Mesenchymal stem cell (in vitro differentiated cells and primary cell): ENCODE measurements at regions not wholly inside any gene's neighbourhood (a gene's known extent, or its start where the extent isn't known, plus 50 kb on each side); places are given as distances from the start of the nearest gene placed in this dataset.

Source experiments
- DNase-seq: peaks from one replicate; pipeline ENCODE4 v3.0.0-alpha.2; 2013
- H2AFZ ChIP-seq: one replicate; pipeline ENCODE4 v1.6.1; 2013; ENCODE audit warnings: low read depth, mild to moderate bottlenecking, control low read depth, inconsistent platforms, low read length, moderate library complexity
- H2AK5ac ChIP-seq: 2 replicates; pipeline ENCODE4 v1.6.1; 2013; ENCODE audit warnings: low read length, moderate library complexity, mild to moderate bottlenecking, inconsistent platforms; ENCODE audit not compliant: severe bottlenecking
- H2BK120ac ChIP-seq: one replicate; pipeline ENCODE4 v1.6.1; 2013; ENCODE audit warnings: low read depth, mild to moderate bottlenecking, inconsistent platforms, low read length, moderate library complexity
- H2BK12ac ChIP-seq, 2 experiments: one replicate each; pipeline ENCODE4 v1.6.1; 2013; ENCODE audit warnings: inconsistent platforms in 2 of 2, low read length in 2 of 2, mild to moderate bottlenecking in 2 of 2, moderate library complexity in 2 of 2, control low read depth in 1 of 2
- H2BK15ac ChIP-seq: one replicate; pipeline ENCODE4 v1.6.1; 2013; ENCODE audit warnings: mild to moderate bottlenecking, low read depth, inconsistent platforms; ENCODE audit not compliant: poor library complexity, severe bottlenecking
- H2BK5ac ChIP-seq: 2 replicates; pipeline ENCODE4 v1.6.1; 2013; ENCODE audit warnings: low read depth, mild to moderate bottlenecking, low read length, control low read depth, inconsistent platforms; ENCODE audit not compliant: poor library complexity, severe bottlenecking
- H3K14ac ChIP-seq, 2 experiments: one replicate each; pipeline ENCODE4 v1.6.1; 2013; ENCODE audit warnings: inconsistent platforms in 2 of 2, low read length in 2 of 2, control low read depth in 1 of 2, mild to moderate bottlenecking in 1 of 2, moderate library complexity in 1 of 2
- H3K18ac ChIP-seq, 2 experiments: one replicate each; pipeline ENCODE4 v1.6.1; 2013; ENCODE audit warnings: inconsistent platforms in 2 of 2, low read length in 2 of 2, control low read depth in 1 of 2, low read depth in 1 of 2, mild to moderate bottlenecking in 1 of 2
- H3K23ac ChIP-seq, 2 experiments: one replicate each; pipeline ENCODE4 v1.6.1; 2013; ENCODE audit warnings: inconsistent platforms in 2 of 2, low read length in 2 of 2, mild to moderate bottlenecking in 2 of 2, moderate library complexity in 2 of 2, control low read depth in 1 of 2
- H3K27ac ChIP-seq: 2 replicates; pipeline ENCODE4 v1.5.1; 2013; ENCODE audit warnings: mild to moderate bottlenecking, moderate library complexity, low read length, control low read depth, inconsistent platforms; ENCODE audit not compliant: poor library complexity, severe bottlenecking
- H3K27me3 ChIP-seq, 2 experiments: 2 replicates each; pipeline versions ENCODE4 v1.6.1 to v1.7.0; 2013; ENCODE audit warnings: low read length in 2 of 2, mild to moderate bottlenecking in 2 of 2, moderate library complexity in 2 of 2, control low read depth in 1 of 2, inconsistent platforms in 1 of 2; ENCODE audit not compliant: control insufficient read depth in 1 of 2, insufficient read depth in 1 of 2
- H3K36me3 ChIP-seq, 2 experiments: 2 replicates each; pipeline versions ENCODE4 v1.6.1 to v1.7.0; 2013; ENCODE audit warnings: low read length in 2 of 2, control low read depth in 1 of 2, inconsistent platforms in 1 of 2, low read depth in 1 of 2, mild to moderate bottlenecking in 1 of 2; ENCODE audit not compliant: insufficient read depth in 2 of 2, control insufficient read depth in 1 of 2
- H3K4ac ChIP-seq, 2 experiments: one replicate each; pipeline ENCODE4 v1.6.1; 2013; ENCODE audit warnings: inconsistent platforms in 2 of 2, low read length in 2 of 2, mild to moderate bottlenecking in 2 of 2, moderate library complexity in 2 of 2, control low read depth in 1 of 2, low read depth in 1 of 2
- H3K4me1 ChIP-seq: 2 replicates; pipeline ENCODE4 v1.6.1; 2013; ENCODE audit warnings: low read depth, low read length, control low read depth; ENCODE audit not compliant: control insufficient read depth, insufficient read depth
- H3K4me2 ChIP-seq: 2 replicates; pipeline ENCODE4 v1.6.1; 2013; ENCODE audit warnings: low read length, mild to moderate bottlenecking, inconsistent platforms; ENCODE audit not compliant: poor library complexity, severe bottlenecking
- H3K4me3 ChIP-seq, 2 experiments: 2 replicates each; pipeline versions ENCODE4 v1.5.1 to v1.7.0; 2013; ENCODE audit warnings: low read length in 2 of 2, mild to moderate bottlenecking in 2 of 2, control low read depth in 1 of 2, low read depth in 1 of 2; ENCODE audit not compliant: insufficient read depth in 1 of 2
- H3K79me1 ChIP-seq: replicated peaks from 2 replicates; pipeline ENCODE4 v1.6.1; 2013; ENCODE audit warnings: mild to moderate bottlenecking, control low read depth, low read length, inconsistent platforms; ENCODE audit not compliant: poor library complexity, severe bottlenecking
- H3K9ac ChIP-seq: 2 replicates; pipeline ENCODE4 v1.7.0; 2013; ENCODE audit warnings: mild to moderate bottlenecking, low read length, moderate library complexity
- H3K9me3 ChIP-seq: 2 replicates; pipeline ENCODE4 v1.7.0; 2013; ENCODE audit warnings: mild to moderate bottlenecking, low read length; ENCODE audit not compliant: control insufficient read depth
- H4K8ac ChIP-seq: one replicate; pipeline ENCODE4 v1.6.1; 2013; ENCODE audit warnings: inconsistent platforms, mild to moderate bottlenecking, low read length, moderate library complexity
- H4K91ac ChIP-seq: one replicate; pipeline ENCODE4 v1.6.1; 2013; ENCODE audit warnings: mild to moderate bottlenecking, low read length, inconsistent platforms
- WGBS: methylation state at CpG from one replicate; pipeline ENCODE4 v1.1.7; 2013; ENCODE audit warnings: mixed read lengths; 5-methylcytosine and 5-hydroxymethylcytosine counted together

DNA sequence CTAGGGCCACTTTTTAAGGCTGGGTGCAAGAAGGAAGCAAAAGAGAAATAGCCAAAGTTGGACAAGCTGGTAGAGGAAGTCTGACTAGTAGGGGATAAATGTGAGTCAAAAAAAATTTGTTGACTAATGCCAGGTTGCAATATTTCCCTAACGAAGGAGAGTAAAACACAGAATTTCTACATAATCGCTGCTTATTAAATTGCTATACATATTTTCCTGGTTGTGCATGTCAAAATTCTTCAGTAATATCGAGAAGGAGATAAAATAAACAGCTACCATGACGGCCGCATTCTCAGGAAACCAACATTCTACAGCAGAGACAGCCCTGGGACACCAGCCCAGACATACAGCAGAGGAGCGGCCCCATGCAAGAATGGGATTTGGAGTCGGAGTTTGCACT is 148.3 kb downstream of the ESM1 start:
- no peak overlapping the region for H3K14ac ChIP-seq
- H2BK15ac ChIP-seq = no peak overlapping the region
- H2BK5ac ChIP-seq = no peak overlapping the region
- H3K27ac ChIP-seq = no peak overlapping the region
- no peak overlapping the region for H3K4me3 ChIP-seq
- no peak overlapping the region for H4K8ac ChIP-seq
- no peak overlapping the region for H2AK5ac ChIP-seq
- H3K23ac ChIP-seq = no peak overlapping the region
- H3K27me3 ChIP-seq = no peaks in the 10 kb centered on the region
- 87% methylated on average over 5 of the region's 7 CpGs for WGBS
- peak overlapping the region; percentile 18 to 49 for H2BK12ac ChIP-seq
- H3K79me1 ChIP-seq = no peaks in the 10 kb centered on the region
- no peak overlapping the region for H4K91ac ChIP-seq
- no peak for DNase-seq
- H3K9ac ChIP-seq = no peak overlapping the region
- H3K4me1 ChIP-seq = no peaks in the 10 kb centered on the region
- H3K36me3 ChIP-seq = no peaks in the 10 kb centered on the region
- no peaks in the 10 kb centered on the region for H3K9me3 ChIP-seq
- no peak overlapping the region for H3K4ac ChIP-seq
- H3K4me2 ChIP-seq = no peak overlapping the region
- no peak overlapping the region for H2BK120ac ChIP-seq
- no peak overlapping the region for H2AFZ ChIP-seq
- no peak overlapping the region for H3K18ac ChIP-seq

DNA sequence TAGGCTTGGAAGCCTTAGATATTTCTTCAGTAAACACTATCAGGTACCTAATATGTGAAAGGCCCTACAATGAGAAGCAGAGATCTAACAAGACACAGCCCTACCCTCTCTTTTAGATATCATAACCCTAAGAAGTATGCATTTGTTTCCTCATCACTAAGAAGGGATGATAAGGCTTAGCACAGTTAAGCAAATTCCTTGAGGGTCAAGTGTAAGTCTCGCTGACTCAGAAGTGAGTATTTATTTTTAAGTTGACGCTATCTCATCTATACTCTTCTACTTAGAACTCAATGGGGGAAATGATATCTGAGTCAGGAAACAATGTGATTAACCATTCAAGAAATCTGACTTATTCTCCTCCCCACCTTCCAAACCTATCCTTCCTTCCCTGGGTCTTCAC is 149.7 kb downstream of the ESM1 start:
- peak overlapping the region; percentile 70 for H4K91ac ChIP-seq
- WGBS = no CpG with 5 or more reads among the region's 2 CpGs

DNA sequence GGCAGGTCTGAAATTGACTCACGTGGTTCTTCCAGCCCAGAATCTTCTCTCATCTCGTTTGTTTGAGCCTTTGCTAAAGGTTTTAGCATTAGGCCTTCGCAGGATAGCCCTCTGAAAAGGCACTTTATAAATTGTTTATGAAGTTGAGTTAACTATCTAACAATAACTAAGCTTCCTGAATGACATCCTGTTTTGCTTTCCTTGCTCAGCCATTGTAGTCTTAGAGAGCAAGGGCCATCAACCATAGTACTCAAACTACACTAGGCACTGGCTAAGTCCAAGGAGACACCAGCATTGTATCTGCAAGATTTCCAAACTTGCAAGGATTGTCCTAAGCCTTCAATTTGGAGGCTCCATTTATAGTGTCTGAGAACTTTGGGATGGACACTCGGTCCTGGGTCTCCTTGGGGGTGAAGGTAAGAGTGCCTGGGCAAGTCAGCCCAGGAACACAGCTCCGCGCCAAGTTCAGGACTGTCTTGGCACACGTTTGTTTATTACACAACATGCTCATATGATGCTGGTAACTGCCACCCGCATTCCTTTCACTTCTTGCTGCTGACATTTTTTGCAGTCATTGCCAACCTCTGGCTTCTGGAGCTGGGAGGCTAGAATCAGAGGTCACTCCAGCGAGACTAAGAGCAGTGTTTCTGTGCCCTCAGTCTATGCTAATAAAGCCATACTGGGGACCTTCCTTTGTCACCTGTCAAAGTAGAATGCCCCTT is 151.1 kb downstream of the ESM1 start:
- H3K18ac ChIP-seq = peak overlapping the region in 1 of 2 experiments; percentile 89
- peak overlapping the region; percentile 63 to 89 for H3K4ac ChIP-seq
- peak overlapping the region; percentile 57 for H2BK120ac ChIP-seq
- H4K91ac ChIP-seq = peak overlapping the region; percentile 65
- 71% methylated on average over 8 of the region's 9 CpGs for WGBS
- H3K14ac ChIP-seq = peak overlapping the region in 1 of 2 experiments; percentile 1
- no peak overlapping the region for H3K23ac ChIP-seq
- H3K4me1 ChIP-seq = no peaks in the 10 kb centered on the region
- H2BK15ac ChIP-seq = peak overlapping the region; percentile 81
- H3K36me3 ChIP-seq = no peaks in the 10 kb centered on the region
- H3K9ac ChIP-seq = no peak overlapping the region
- no peak overlapping the region for H2BK5ac ChIP-seq
- H3K27me3 ChIP-seq = no peaks in the 10 kb centered on the region
- H2BK12ac ChIP-seq = peak overlapping the region; percentile 54 to 59
- no peak overlapping the region for H3K27ac ChIP-seq
- H3K4me2 ChIP-seq = no peak overlapping the region
- H3K9me3 ChIP-seq = no peaks in the 10 kb centered on the region
- peak overlapping the region; percentile 94 for H4K8ac ChIP-seq
- no peak overlapping the region for H3K4me3 ChIP-seq
- no peak overlapping the region for H2AK5ac ChIP-seq
- H2AFZ ChIP-seq = no peak overlapping the region
- no peak for DNase-seq
- no peaks in the 10 kb centered on the region for H3K79me1 ChIP-seq

More for the DNA sequence above, 149.7 kb downstream of the ESM1 start:
- no peak overlapping the region for H2BK5ac ChIP-seq
- H2BK12ac ChIP-seq = peak overlapping the region; percentile 73 to 98
- H3K79me1 ChIP-seq = no peaks in the 10 kb centered on the region
- no peak overlapping the region for H2AK5ac ChIP-seq
- no peaks in the 10 kb centered on the region for H3K4me1 ChIP-seq
- H3K36me3 ChIP-seq = no peaks in the 10 kb centered on the region
- no peak overlapping the region for H2AFZ ChIP-seq
- peak overlapping the region; percentile 66 for H4K8ac ChIP-seq
- no peak overlapping the region for H3K14ac ChIP-seq
- H3K4ac ChIP-seq = peak overlapping the region; percentile 13 to 32
- H3K4me2 ChIP-seq = no peak overlapping the region
- no peaks in the 10 kb centered on the region for H3K27me3 ChIP-seq
- H2BK120ac ChIP-seq = peak overlapping the region; percentile 77
- H2BK15ac ChIP-seq = peak overlapping the region; percentile 13
- peak; percentile 76 for DNase-seq
- no peak overlapping the region for H3K27ac ChIP-seq
- H3K18ac ChIP-seq = peak overlapping the region; percentile 76 to 82
- no peak overlapping the region for H3K9ac ChIP-seq
- H3K9me3 ChIP-seq = no peaks in the 10 kb centered on the region
- H3K4me3 ChIP-seq = no peak overlapping the region
- no peak overlapping the region for H3K23ac ChIP-seq

DNA sequence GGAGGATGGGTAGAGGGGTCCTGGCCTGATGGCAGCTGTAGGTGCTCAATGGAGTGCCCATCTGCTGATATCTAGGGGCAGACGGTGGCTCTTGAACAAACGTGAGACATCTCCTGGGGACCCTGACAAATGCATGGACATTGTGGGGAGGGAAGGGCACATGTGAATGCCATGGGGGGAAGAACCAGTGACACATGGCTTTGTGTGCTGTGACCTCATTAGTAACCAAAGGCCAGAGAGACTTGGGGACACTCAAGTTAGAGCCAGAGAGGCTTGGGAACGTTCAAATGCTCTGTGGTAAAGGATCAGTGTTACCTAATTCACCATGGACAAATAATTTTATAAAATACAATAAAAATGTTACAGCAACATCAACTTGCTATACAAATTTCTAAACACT is 151.8 kb downstream of the ESM1 start:
- H2BK12ac ChIP-seq = peak overlapping the region; percentile 7 to 93
- no peaks in the 10 kb centered on the region for H3K79me1 ChIP-seq
- no peak overlapping the region for H2BK5ac ChIP-seq
- H3K18ac ChIP-seq = peak overlapping the region; percentile 1 to 92
- no peak for DNase-seq
- H3K9me3 ChIP-seq = no peaks in the 10 kb centered on the region
- peak overlapping the region; percentile 75 for H2BK15ac ChIP-seq
- H3K36me3 ChIP-seq = no peaks in the 10 kb centered on the region
- no peak overlapping the region for H3K9ac ChIP-seq
- H3K27me3 ChIP-seq = no peaks in the 10 kb centered on the region
- H3K27ac ChIP-seq = no peak overlapping the region
- peak overlapping the region; percentile 71 for H4K8ac ChIP-seq
- peak overlapping the region; percentile 1 for H2BK120ac ChIP-seq
- no peak overlapping the region for H3K4me2 ChIP-seq
- H2AK5ac ChIP-seq = no peak overlapping the region
- peak overlapping the region in 1 of 2 experiments; percentile 89 for H3K4ac ChIP-seq
- WGBS = 90% methylated on average over 2 of the region's 3 CpGs
- H3K4me3 ChIP-seq = no peak overlapping the region
- H4K91ac ChIP-seq = peak overlapping the region; percentile 45
- no peak overlapping the region for H2AFZ ChIP-seq
- H3K4me1 ChIP-seq = no peaks in the 10 kb centered on the region
- peak overlapping the region in 1 of 2 experiments; percentile 34 for H3K23ac ChIP-seq
- peak overlapping the region in 1 of 2 experiments; percentile 95 for H3K14ac ChIP-seq
